ENCODE measurements at regions not wholly inside any gene's neighbourhood (a gene's known extent, or its start where the extent isn't known, plus 50 kb on each side); places are given as distances from the start of the nearest gene placed in this dataset.

DNA sequence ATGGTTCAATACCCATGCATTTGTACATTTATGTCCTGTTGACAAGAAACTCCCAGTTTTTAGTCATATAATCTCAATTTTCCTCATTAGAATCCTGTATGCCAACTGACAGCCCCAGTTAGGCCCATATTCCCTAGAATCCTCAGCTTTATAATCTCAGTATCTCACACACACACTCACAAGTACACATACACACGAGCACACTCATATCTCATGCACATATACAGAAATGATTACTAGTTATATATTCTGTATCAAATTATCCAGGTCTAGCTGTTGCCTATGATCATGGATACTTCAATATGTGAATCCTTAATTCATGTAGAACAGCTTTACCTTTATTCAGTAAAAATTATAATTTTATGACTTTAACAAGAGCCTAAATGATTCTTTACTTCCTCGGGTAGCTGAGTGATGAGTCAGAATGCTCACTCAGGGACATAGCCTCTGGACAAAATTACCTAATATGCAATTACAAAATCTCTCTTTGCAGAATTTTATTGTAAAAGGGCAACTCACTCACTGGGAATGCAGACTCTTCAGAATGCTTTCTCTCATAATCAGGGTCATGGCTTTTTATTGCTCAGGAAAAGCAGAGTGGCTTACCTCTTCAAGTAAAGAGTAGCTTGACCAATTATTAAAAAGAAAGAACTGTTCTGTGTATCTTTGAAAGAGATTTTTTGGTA lies 193.6 kb upstream of the PIK3C3 start:
- TF ChIP-seq EZH2 (IDR thresholded peaks at IDR 0.05; ENCODE audit: low read length, unreplicated experiment) (no peak), EZH2phosphoT487 (IDR thresholded peaks at IDR 0.05; ENCODE audit: borderline replicate concordance, low read length) (no peak)
- TF ChIP-seq, protein P1, sequence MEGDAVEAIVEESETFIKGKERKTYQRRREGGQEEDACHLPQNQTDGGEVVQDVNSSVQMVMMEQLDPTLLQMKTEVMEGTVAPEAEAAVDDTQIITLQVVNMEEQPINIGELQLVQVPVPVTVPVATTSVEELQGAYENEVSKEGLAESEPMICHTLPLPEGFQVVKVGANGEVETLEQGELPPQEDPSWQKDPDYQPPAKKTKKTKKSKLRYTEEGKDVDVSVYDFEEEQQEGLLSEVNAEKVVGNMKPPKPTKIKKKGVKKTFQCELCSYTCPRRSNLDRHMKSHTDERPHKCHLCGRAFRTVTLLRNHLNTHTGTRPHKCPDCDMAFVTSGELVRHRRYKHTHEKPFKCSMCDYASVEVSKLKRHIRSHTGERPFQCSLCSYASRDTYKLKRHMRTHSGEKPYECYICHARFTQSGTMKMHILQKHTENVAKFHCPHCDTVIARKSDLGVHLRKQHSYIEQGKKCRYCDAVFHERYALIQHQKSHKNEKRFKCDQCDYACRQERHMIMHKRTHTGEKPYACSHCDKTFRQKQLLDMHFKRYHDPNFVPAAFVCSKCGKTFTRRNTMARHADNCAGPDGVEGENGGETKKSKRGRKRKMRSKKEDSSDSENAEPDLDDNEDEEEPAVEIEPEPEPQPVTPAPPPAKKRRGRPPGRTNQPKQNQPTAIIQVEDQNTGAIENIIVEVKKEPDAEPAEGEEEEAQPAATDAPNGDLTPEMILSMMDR (conservative IDR thresholded peaks at IDR 0.05; ENCODE audit: low read depth, low read length), result no peak
